ENCODE measurements at regions not wholly inside any gene's neighbourhood (a gene's known extent, or its start where the extent isn't known, plus 50 kb on each side); places are given as distances from the start of the nearest gene placed in this dataset.

DNA sequence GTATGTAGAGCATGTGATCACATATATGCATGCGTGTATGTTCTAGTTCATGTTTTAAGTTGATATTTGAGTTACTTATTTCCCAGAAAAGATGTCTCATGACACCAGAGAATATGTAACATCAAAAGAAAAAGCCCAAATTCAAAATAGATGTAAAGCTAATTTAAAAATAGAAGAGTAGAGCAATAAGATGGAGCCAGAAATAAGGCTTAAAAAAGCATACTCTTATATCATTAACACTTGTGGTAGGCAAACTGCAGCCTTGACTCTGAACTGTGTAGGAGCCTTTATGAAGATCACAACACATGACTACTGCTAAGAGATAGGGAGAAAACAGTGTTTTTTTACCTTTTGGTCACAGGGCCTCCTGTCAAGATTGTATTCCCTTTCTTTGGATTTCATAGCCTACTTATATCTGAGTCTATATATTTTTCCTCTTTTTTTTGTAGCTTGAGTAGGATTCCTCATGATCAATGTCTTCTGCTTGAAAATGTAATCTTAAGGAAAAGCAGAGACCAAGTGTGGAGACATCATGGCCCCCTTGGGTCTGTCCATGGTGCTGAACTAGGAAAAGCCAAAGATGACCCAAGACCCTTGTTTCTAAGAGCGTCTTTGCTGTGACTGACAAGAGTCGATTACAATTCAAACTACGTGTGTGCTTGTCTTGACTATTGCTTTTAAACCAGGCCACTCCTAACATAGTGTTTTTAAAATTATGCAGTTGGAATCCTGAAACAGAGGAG lies 390.4 kb downstream of the SHISA9 start:
- TF ChIP-seq, protein P1, sequence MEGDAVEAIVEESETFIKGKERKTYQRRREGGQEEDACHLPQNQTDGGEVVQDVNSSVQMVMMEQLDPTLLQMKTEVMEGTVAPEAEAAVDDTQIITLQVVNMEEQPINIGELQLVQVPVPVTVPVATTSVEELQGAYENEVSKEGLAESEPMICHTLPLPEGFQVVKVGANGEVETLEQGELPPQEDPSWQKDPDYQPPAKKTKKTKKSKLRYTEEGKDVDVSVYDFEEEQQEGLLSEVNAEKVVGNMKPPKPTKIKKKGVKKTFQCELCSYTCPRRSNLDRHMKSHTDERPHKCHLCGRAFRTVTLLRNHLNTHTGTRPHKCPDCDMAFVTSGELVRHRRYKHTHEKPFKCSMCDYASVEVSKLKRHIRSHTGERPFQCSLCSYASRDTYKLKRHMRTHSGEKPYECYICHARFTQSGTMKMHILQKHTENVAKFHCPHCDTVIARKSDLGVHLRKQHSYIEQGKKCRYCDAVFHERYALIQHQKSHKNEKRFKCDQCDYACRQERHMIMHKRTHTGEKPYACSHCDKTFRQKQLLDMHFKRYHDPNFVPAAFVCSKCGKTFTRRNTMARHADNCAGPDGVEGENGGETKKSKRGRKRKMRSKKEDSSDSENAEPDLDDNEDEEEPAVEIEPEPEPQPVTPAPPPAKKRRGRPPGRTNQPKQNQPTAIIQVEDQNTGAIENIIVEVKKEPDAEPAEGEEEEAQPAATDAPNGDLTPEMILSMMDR (IDR thresholded peaks at IDR 0.05; ENCODE audit: borderline replicate concordance, control extremely low read depth, extremely low read depth, insufficient read depth, missing control alignments), result no peak
- in situ Hi-C loops (cut with MboI; ENCODE audit: low sequenced_read_pairs, unreplicated experiment), result no loop called here
- no peak for DNase-seq (ENCODE audit: low spot score)

DNA sequence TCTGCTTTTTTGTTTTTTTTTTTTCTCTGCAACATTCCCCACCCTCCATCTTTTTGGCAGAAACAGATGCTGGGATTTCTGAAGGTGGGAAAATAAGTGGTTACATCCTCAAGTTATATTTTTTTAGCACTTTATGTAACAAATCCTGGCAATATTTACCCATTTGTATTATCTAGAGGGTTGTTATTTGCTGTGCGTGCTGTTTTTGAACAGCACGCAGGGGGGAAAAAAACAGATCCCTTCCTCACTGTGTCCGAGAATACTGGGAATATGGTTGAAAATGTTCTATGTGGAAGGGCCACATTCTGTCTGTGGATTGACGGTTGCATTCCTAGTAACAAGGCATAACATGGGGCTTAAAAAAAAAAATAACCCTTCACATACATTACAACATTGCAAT lies 394.8 kb downstream of the SHISA9 start:
- DNase-seq (ENCODE audit: low spot score), result no peak
- TF ChIP-seq, protein P1 (IDR thresholded peaks at IDR 0.05; ENCODE audit: borderline replicate concordance, control extremely low read depth, extremely low read depth, insufficient read depth, missing control alignments), result no peak
- in situ Hi-C loops (cut with MboI; ENCODE audit: low sequenced_read_pairs, unreplicated experiment), result no loop called here

DNA sequence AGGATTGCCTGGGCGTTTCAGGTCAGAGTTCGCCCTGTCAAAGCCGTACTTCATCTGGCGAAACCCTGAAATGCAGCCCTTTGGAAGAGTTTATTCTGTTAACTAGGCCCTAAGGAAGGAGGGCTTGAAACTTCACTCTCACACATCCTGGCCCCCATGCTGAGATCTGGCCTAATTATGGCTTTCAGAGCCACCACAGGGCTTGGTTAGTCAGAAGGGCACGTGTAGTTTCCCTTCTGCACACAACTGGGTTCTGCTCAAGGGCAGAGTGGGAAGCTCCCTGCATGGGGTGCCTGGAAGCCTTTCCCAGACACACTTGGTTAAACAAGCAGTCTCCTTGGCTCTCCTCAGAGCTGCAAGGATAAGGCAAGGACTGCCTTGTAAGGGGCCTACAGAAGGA lies 397.3 kb downstream of the SHISA9 start:
- TF ChIP-seq, protein P1 (IDR thresholded peaks at IDR 0.05; ENCODE audit: borderline replicate concordance, control extremely low read depth, extremely low read depth, insufficient read depth, missing control alignments), result no peak
- no peak for DNase-seq (ENCODE audit: low spot score)

DNA sequence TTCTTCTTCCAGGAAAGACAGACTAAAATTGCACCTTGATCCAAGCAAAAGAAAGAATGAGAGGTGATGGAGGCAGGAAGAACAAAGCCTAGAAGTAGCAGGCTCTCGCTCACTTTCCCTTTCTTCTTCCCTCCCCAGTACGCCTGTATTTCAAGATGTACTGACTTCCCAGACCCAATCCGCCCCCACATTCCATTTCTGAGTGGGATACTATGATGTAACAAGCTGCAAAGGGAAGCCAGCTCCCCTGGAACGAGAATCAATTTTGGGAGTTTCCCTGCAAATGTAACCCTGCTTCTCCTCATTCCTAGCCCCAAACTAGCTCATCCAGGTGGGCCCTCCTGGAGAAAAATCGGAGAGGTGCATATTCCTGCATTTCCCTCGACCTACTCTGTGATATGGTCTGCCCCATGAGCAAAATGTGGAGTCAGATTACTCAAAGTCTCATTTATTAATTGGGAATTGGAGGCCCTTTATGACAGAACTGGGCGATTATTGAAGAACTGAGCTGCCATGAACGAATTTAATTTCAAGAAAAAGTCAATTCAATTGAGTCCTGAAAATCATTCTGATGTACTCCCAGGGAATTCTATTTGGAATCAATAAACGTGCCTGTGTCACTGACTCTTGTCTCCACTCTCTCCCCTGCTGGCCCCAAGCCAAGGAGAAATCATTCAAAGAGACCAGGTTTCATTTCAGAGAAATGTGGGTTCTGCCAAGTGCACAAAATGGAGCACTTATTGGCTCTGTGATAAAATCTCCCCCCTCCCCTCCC lies 398.9 kb downstream of the SHISA9 start:
- DNase-seq (ENCODE audit: low spot score), result no peak
- in situ Hi-C loops (cut with MboI; ENCODE audit: low sequenced_read_pairs, unreplicated experiment), result no loop called here
- TF ChIP-seq, protein P1 (IDR thresholded peaks at IDR 0.05; ENCODE audit: borderline replicate concordance, control extremely low read depth, extremely low read depth, insufficient read depth, missing control alignments), result no peak

More for the DNA sequence above, 397.3 kb downstream of the SHISA9 start:
- in situ Hi-C loops (cut with MboI; ENCODE audit: low sequenced_read_pairs, unreplicated experiment), result no loop called here

DNA sequence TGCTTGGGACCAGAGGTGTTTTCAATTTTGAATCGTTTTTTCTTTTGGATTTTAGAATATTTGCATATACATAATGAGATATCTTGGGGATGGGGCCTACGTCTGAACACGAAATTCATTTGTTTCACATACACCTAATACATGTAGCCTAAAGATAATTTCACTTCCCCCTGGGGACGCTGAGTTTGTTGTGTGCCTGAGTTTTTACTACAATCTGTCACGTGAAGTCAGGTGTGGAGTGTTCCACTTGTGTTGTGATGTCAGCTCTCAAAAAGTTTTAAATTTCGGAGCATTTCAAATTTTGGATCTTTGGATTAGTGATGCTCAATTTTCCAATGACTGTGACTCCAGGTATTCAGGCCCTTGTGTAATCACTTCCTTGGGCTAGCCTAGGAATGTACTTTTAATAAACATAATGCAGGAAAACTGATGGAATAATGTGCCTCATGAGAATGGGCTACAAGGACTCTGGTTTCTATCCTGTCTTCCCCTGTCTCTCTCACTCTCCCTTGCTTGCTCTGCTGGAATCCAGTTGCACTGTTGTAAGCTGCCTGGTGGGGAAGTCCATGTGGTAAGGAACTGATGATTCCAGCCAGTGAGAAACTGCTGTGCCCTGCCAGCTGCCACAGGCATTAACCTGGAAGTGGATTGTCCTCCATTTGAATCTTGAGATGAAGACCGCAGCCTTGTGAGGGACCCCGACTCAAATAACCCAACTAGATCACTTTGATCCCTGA lies 403.8 kb downstream of the SHISA9 start:
- no peak for DNase-seq (ENCODE audit: low spot score)
- TF ChIP-seq, protein P1 (IDR thresholded peaks at IDR 0.05; ENCODE audit: borderline replicate concordance, control extremely low read depth, extremely low read depth, insufficient read depth, missing control alignments), result no peak
- in situ Hi-C loops (cut with MboI; ENCODE audit: low sequenced_read_pairs, unreplicated experiment), result no loop called here
